ENCODE measurements at regions not wholly inside any gene's neighbourhood (a gene's known extent, or its start where the extent isn't known, plus 50 kb on each side); places are given as distances from the start of the nearest gene placed in this dataset.

DNA sequence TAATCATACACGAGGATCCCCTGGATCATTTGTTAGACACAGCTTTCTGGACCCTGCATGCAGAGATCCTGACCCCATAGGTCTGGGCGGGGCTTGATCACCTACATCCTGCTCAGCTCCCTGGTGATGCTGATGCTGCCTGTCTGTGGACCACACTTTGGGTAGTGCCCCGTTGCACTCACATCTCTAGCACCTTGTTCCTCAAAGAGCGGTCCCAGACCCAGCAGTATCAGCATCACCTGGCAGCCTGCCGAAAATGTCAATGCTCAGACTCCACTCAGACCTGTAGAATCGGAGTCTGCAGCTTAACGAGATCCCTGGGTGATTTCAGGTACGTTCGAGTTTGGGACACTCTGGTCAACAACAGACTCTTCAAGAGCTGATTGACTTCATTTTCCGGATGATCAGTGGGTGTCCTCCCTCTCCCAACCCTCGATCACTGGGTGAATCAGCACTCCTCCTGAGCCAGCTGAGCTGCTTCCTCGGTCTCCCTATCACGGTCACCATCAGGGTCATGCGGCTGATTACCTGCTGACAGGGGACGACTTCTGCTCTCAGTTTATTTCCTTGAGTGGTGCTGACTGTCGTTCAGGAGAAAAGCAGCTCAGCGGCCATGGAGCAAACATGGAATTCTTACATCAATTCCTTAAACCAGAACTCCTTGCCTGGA, 150.6 kb upstream of the RAB12 start:
- no peak for DNase-seq (ENCODE audit: low spot score)

DNA sequence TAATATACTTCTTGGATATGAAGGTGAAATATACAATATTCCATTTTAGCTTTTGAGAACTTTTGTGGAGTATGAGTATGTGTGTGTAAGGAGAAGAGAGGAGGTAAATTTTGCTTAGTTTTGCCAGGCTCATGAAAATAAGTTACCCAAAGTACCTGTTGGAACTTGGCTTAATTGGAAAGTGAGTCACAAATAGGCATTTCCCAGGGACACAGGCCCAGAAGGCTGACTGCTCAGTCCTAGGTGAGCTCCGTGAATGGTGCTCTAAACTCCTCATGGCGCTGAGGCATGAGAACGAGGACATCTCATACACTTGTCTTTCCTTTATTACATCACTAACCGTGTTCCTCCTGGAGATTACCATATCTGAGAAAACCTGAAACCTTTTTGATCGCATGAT, 148.5 kb upstream of the RAB12 start:
- no peak for DNase-seq (ENCODE audit: low spot score)

DNA sequence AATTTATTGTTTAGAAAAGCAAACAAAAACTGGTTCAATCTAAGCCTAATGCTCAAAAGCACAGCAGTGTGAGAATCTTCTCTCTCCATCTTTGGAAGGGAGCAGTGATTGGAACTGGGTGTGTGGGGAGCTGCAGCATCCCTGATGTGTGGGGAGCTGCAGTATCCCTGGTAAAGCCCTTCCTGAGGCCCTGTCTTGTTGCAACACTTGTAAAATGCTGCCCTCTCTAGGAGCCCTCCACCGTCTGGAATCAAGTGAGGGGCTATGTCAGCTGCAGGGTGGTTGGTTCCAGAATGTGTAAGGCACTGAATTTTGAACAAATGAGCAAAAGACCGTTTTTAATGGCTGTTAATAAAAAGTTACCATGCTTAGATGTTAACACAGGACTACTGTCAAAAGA, 147.7 kb upstream of the RAB12 start:
- no peak for DNase-seq (ENCODE audit: low spot score)

DNA sequence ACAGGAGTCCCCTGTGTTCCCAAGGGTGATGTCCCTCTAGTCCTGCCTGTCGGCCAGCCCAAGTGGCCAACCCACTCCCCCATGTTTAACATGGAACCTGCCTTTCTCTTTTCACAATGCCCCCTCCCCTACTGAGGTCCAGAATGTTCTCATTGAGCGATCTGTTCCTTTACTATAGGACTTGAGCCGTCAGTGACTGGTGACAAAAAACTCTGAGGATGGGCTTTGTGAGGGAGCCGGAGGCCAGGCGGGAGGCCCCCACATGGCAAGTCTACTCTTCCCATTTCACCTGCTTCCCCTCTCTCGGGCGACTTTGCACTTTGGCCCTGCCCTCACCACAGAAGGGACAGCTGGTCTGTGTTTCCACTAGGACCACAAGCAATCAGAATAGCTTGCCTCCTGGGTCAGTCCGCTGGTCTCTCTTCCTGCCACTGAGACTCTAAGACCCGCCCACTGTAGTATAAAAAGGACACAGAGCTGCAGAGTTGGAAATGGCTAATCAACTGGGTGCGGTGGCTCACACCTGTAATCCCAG, 146.5 kb upstream of the RAB12 start:
- DNase-seq (ENCODE audit: low spot score): no peak

DNA sequence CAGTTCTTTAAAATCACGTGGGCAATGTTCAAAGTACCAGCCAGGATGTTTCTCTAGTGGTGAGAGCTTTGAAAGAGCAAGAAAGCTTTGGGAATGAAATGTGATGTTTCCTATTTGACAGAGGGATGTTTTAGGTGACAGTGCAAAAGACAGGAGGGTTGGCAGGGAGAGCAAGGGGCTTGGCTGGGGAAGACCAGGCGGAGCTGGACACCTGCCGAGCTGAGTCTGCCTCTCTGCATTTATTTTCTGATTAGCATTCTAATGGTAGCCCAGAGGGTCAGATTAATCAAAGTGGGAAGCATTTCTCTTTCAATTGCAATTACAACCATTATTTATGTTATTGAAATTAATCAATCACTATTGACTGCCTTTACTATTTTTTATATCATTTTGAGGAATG, 145.4 kb upstream of the RAB12 start:
- DNase-seq (ENCODE audit: low spot score): no peak

DNA sequence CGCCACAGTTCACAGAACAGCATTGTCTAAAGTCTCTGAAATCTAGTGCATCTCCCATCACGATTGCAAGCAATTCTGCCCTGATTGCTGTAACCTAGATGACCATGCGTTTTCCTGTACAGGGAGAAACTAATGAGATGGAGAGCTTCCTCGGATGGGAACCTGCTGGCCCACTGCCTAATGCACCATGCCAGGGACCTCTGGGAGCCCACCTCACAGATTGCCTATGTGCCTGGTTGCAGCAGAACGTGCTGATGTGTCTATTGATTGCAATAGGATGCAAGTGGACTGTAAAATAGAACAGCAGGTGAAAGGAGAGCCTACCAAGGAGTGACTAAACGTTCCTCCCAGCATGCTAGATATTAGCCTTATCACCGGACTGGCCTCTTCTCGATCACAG, 141.0 kb upstream of the RAB12 start:
- no peak for DNase-seq (ENCODE audit: low spot score)

DNA sequence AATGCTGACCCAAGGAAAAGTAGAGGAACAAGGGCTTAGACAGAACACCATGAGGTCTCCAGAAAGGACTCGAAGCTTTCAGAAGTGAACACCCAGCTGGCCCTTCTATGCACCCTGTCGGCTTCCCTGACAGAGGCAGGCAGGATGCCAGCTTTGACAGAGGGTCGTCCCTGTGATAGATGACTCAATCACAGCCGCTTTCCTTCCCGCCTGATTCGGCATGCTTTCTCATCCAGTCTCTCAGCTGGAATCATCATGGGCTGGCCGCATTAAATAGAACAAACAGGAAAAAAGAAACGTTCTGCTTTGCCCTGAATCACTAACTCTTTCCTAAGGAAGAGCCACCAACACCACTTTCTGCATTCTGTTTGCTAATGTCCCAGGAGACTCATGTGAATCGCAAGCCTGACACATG, 140.3 kb upstream of the RAB12 start:
- DNase-seq (ENCODE audit: low spot score): peak; percentile 18

DNA sequence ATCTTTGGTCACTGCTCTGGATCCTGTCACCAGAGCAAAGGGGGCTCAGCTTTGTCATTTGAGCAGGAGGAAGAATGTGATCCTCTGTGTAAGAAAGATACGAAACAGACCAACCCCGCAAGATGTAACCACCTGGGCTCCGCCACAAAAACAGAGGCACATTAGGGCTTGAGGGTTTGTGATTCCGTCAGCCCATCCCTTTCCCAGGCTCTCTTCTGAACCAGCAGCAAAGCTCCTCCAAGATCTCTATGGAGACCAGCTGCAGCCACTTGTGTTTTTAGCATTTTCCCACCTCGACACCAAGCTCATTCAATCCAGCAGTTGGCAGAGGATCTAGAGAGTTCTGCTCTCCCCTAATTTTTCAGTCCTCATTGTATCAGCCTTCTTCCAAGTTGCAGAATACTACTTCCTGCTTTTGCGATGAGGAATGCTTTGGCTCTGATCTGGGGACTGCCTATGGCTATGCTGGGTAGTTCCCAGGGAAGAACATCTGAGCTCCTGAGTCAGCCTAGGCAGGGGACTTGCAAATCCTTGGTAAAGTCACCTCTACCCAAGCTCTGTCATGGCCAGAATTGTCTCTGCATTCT, 139.6 kb upstream of the RAB12 start:
- DNase-seq (ENCODE audit: low spot score): peak; percentile 38

DNA sequence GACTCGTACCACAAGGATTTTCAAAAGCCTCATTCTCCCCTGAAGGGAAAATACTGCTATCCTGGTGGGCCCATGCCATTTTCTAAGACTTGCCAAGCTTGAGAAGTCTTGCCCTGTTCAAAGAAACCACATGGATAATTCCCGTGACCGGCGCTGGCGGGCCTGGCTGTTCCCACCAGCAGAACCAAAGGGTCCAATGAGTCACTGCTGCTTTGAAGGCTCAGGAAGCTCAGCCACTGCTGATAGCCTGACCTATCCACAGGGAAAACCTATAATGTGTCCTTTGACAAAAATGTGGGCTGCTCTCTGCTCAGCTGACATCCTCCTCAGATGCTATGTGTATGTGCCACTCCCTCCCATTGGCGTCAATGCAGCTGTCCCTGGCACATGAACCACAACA, 137.9 kb upstream of the RAB12 start:
- DNase-seq (ENCODE audit: low spot score): no peak

DNA sequence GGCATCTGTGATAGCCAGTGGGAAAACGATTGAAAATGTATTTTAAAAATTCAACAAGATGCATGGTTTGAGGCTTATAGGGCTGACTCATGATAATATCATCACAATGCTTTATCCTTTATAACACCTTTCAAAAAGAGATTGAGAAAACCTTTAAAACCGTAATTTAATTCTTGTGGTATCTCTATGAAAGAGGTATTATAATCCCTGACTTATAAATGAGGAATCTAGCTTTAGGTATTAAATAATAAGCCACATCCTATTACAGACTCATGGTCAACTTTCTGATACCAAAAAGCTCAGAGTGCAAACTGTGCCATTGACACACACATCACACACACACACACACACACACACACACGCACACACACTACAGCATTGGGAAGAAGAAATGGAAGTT, 134.6 kb upstream of the RAB12 start:
- no peak for DNase-seq (ENCODE audit: low spot score)

DNA sequence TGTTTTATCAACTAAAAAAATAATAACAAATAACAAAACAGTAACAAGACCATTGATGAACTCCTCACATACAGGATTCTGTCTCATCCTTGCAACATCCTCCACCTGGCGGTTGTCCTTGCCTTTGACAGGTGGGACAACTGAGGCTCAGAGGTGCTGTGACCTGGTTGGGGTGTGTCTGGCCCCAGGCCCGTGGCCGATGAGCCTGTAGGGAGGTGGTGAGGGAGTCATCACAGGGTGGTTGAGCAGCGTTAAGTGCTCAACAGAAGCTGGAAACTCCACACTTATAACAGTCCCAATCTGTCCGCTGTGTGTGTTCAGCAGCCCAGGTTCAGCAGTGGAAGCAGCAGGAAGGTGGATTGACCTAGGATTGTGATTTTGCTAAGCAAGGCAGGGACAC, 131.6 kb upstream of the RAB12 start:
- no peak for DNase-seq (ENCODE audit: low spot score)

DNA sequence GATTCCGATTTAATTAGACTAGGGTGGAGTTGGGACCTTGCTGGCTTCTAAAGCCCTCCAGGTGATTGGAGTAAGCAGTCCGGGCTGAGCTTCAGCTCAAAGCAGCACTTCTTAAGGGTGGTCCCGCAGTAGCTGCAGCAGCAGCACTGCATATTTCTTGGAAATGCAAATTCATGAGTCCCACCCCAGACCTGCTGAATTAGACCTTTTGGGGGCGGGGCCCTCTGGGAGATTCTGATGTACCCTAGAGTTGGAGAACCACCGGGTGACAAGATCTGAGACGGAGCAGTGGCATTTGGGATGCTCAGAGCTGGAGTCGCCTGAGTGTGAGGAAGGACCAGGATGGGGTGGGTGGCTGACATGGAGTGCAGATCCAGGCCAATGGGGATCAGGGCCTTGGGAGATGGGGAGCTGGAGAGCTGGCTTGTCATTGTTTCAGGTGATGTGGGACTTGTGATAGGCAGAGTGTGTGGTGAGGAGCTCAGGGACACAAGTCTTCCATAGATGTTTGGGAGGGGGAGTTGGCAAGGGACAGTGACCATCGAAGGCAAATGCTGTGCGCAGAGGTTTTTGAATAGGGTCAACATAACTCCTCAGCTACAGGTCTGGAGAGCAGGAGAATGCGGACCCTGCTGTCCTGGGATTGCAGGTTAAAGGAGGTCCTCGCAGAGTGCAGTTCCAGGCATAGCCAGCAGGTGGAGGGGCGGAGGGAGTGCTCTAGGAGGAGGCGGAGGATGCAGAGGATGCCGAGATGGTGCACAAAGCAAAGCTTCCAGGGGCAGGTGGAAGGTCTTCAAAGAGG, 130.9 kb upstream of the RAB12 start:
- peak; percentile 35 for DNase-seq (ENCODE audit: low spot score)

DNA sequence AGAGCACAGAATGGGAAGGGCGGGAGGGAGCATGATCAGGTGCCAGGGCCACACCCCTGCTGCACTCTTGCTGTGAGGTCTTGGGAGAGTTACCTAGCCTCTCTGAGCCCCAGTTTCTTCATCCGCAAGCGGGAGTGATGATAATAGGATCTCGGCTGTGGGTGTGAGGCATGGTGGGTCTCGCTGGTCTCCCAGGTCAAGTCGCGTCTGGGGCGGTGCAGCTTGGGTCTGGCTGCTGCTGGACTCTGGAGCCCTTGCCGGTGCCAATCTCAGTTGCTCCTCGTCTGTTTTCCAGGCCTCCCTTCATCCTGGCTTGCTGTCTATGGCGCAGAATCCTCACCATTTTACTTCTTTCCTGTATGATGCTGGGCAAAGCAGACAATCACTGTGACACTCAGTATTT, 130.3 kb upstream of the RAB12 start:
- DNase-seq (ENCODE audit: low spot score): no peak

DNA sequence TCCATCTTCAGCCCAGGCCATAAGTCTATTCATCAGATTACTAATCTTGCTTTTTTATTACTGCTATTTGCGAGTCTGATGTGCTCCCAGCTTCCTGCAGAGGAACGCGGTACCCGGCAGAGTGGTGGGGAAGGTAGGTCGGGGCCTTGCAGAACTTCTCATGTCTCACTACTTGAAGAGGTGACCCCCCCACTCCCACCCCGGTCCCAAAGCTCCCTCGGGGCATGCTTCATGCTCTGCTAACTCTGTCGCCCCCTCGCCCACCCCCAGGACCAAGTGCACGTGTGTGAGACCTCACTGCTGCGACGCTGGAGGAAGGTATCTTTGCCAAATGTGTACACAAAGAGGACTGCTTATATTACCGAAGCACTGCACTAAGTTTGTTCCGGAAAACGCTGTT, 129.4 kb upstream of the RAB12 start:
- DNase-seq (ENCODE audit: low spot score): no peak

DNA sequence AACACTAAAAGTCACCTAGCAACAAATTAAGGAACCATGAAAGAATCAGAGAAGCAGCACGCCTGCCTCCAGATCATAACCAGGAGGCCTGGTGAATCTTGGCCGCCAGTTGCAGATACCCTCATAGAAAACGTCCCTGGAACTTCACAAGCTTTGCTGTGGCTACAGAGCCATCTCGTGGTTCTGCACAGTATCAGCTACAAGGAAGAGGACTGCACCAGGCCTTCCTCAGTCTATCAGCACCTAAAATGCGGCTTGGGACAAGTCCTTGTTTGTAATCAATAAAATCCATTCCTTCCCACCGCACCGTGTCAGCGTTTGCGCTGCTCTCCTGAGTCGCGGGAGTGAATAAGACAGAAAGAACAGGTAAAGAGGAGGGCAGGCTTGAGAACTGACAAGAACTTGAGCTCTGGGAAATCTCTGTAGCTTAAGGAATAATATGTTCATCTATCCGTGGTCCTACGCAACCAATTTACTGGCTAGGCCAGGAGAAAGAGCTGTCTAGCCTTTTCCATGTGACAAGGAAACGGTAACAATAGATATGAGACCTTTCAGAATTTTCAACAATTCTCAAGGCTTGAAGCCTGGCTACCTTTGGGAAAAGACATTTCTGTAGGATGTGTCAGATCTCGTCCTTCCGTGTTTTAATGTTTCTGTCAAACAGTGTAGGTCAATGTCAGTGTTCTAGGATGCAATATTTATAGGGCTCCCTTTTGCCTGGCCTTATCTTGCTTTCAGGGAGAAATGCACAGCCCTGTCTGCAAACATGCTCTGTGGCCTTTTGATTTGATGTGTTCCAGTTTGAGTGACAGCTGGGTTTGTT, 128.5 kb upstream of the RAB12 start:
- peak; percentile 83 for DNase-seq (ENCODE audit: low spot score)

DNA sequence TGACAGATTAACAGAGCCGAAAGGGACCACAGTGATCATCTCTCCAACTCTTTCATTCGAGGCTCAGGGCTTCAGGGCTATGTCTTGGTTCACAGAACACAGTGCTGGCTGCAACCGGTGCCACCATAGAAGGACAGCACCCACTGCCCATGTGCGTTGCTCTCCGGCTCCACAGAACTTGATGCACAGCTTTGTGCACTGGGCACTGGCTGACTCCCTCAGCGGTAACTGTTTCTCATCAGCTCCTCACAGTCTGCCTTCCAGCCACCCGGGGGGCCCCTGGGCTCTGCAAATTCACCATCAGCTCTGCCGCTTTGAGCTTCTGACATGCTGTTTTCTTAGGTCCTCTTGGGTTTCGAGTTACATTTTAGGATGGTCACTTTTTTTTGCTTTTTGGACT, 124.3 kb upstream of the RAB12 start:
- DNase-seq (ENCODE audit: low spot score): no peak

DNA sequence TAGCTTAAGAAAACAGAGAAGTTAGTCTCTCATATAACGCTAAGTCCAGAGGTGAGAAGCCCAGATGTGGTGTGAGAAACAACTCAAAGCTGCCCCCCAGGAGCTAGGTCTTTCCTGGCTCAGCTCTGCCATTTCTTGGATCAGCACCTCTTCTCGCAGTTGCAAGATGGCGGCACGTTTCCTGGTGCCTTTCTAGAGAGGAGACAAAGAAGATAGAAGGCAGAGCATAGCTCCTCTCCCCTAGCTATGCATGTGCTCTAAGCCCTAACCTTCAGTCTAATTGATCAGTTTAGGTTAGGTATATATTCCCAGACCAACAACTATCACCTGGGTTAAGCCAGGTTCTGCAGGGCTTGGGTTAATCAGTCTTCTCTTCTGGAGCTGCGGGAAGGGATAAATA, 119.5 kb upstream of the RAB12 start:
- no peak for DNase-seq (ENCODE audit: low spot score)

DNA sequence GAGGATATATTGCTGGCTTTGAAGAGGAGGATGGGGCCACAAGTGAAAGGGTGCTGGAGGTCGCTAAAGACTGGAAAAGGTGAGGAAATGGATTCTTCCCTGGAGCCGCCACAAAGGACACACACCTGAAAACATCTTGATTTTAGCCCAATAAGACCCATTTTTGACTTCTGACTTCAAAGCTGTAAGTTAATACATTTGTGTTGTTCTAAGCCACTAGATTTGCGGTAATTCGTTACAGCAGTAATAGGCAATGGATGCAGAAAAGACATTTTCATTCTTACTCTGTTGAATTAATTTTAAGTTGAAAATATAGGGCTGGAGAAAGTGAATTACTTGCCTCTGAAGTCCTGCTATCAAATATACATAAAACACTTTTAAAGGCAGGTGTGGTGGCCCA, 117.7 kb upstream of the RAB12 start:
- DNase-seq (ENCODE audit: low spot score): no peak

DNA sequence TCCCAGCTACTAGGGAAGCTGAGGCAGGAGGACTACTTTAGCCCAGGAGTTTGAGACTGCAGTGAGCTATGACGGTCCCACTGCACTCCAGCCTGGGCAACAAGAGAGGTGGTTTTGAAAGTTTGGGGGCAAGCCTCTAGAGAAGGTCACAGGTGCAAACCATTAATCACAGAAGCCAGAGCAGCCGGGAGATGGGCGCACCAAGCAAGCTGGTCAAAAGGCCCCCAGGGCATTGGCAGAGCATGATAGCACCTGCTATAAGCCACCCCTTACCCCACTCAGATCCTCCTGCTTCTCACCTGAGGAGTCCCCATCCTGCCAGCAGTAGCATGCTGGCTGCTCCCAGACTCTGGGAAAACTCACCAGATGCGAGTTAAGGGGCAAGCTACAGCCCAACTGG, 116.1 kb upstream of the RAB12 start:
- no peak for DNase-seq (ENCODE audit: low spot score)

DNA sequence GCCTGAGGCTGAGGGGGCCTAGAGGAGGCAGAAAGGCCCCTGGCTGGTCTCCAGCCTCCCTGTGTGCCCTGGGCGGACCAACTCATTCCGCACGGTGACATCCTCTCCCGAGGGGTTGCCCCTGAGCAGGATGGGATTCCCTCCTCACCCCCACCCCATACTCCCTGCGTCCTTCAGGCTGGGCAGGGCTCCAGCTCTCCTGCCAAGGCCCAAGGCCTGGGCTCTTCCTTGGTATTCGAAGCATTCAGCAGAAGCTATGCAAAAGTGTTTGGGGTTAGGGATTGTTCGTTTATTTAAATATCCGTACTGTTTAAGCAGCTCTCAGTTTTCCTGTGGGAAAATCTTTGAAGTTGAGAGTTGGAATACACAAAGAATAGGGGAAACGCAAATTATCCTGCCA, 113.1 kb upstream of the RAB12 start:
- peak; percentile 16 for DNase-seq (ENCODE audit: low spot score)

DNA sequence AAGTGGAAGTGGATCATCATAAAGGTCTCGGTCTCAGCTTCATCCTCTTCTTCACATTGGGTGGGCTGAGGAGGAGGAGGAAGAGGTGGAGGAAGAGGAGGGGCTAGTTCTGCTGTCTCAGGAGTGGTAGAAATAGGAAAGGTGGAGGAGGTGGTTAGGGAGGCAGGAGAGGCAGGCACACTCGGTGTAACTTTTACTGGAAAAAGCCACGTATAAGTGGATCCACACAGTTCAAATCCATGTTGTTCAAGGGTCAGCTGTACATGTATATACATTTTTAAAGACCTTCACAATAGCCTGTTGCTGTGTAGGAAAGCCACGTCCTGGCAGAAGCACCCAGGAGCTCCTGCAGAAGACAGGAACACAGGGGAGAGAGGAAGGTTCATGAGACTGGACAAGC, 110.3 kb upstream of the RAB12 start:
- DNase-seq (ENCODE audit: low spot score): no peak

Data from umbilical cord (tissue), 1 donor.